Liver (tissue), 8 donors: ENCODE measurements at regions not wholly inside any gene's neighbourhood (a gene's known extent, or its start where the extent isn't known, plus 50 kb on each side); places are given as distances from the start of the nearest gene placed in this dataset.
"Not testable (repeated sequence)": the region's sequence is repeated elsewhere in the genome, so short reads cannot be mapped to it uniquely, and the experiment has no call there.

Source experiments
- DNase-seq: peaks from one replicate; pipeline ENCODE4 v3.0.0-alpha.2; 2017; ENCODE audit warnings: low spot score
- H3K27ac ChIP-seq, 2 donors: one replicate each; pipeline ENCODE4 v1.7.0; 2013; ENCODE audit warnings: inconsistent platforms in 2 of 2, low read length in 2 of 2, control low read depth in 1 of 2, low read depth in 1 of 2, mild to moderate bottlenecking in 1 of 2
- H3K27me3 ChIP-seq, 4 donors: one replicate each; pipeline versions ENCODE4 v1.6.1 to v1.7.0; 2013; ENCODE audit warnings: low read length in 3 of 4, inconsistent platforms in 1 of 4, mild to moderate bottlenecking in 1 of 4, moderate library complexity in 1 of 4; ENCODE audit not compliant: control insufficient read depth in 4 of 4, insufficient read depth in 4 of 4
- H3K36me3 ChIP-seq, 4 donors: one replicate each; pipeline versions ENCODE4 v1.6.1 to v1.7.0; 2013; ENCODE audit warnings: low read length in 3 of 4, mild to moderate bottlenecking in 3 of 4, low read depth in 1 of 4, moderate library complexity in 1 of 4; ENCODE audit not compliant: control insufficient read depth in 4 of 4, insufficient read depth in 3 of 4
- H3K4me1 ChIP-seq, 4 donors: one replicate each; pipeline versions ENCODE4 v1.6.1 to v1.7.0; 2013; ENCODE audit warnings: low read length in 3 of 4, mild to moderate bottlenecking in 3 of 4, moderate library complexity in 1 of 4; ENCODE audit not compliant: control insufficient read depth in 4 of 4, insufficient read depth in 4 of 4
- H3K4me3 ChIP-seq, 3 donors: one replicate each; pipeline versions ENCODE4 v1.6.1 to v1.7.0; 2013; ENCODE audit warnings: low read length in 3 of 3, control low read depth in 1 of 3, low read depth in 1 of 3, mild to moderate bottlenecking in 1 of 3
- H3K9ac ChIP-seq, 2 donors: one replicate each; pipeline ENCODE4 v1.7.0; 2013; ENCODE audit warnings: low read length in 2 of 2, mild to moderate bottlenecking in 2 of 2, moderate library complexity in 2 of 2, control low read depth in 1 of 2, low read depth in 1 of 2
- H3K9me3 ChIP-seq, 4 donors: one replicate each; pipeline versions ENCODE4 v1.6.1 to v1.7.0; 2013; ENCODE audit warnings: low read length in 3 of 4; ENCODE audit not compliant: control insufficient read depth in 4 of 4
- ATF3 ChIP-seq: IDR thresholded peaks from 2 replicates; pipeline ENCODE4 v1.6.1; 2016; ENCODE audit warnings: antibody characterized with exemption
- CTCF ChIP-seq: fragments of 150-350 bp; IDR thresholded peaks from 2 replicates; pipeline ENCODE4 v1.5.1; 2017; ENCODE audit warnings: improper control_type of control experiment, low read depth, low read length; ENCODE audit not compliant: missing input control
- FOXA1 ChIP-seq: IDR thresholded peaks from 2 replicates; pipeline ENCODE4 v1.6.1; 2016; ENCODE audit warnings: antibody characterized with exemption
- HNF4G ChIP-seq: IDR thresholded peaks from 2 replicates; pipeline ENCODE4 v1.6.1; 2016; ENCODE audit warnings: antibody characterized with exemption
- JUND ChIP-seq, 2 donors: IDR thresholded peaks; 2 replicates each; pipeline ENCODE4 v1.6.1; 2016; ENCODE audit warnings: antibody characterized with exemption in 2 of 2
- MAX ChIP-seq: IDR thresholded peaks from 2 replicates; pipeline ENCODE4 v1.6.1; 2016; ENCODE audit warnings: antibody characterized with exemption
- NR2F2 ChIP-seq: IDR thresholded peaks from 2 replicates; pipeline ENCODE4 v1.6.1; 2016; ENCODE audit warnings: antibody characterized with exemption
- RAD21 ChIP-seq, 2 donors: IDR thresholded peaks; 2 replicates each; pipeline ENCODE4 v1.6.1; 2016; ENCODE audit warnings: antibody characterized with exemption in 2 of 2, mild to moderate bottlenecking in 2 of 2
- REST ChIP-seq: IDR thresholded peaks from 2 replicates; pipeline ENCODE4 v1.6.1; 2016; ENCODE audit warnings: antibody characterized with exemption, mild to moderate bottlenecking
- RXRA ChIP-seq, 2 donors: IDR thresholded peaks; 2 replicates each; pipeline ENCODE4 v1.6.1; 2017 to 2018; ENCODE audit warnings: antibody characterized with exemption in 2 of 2, mild to moderate bottlenecking in 1 of 2
- SP1 ChIP-seq: IDR thresholded peaks from 2 replicates; pipeline ENCODE4 v1.6.1; 2018; ENCODE audit warnings: antibody characterized with exemption, mild to moderate bottlenecking
- YY1 ChIP-seq: IDR thresholded peaks from 2 replicates; pipeline ENCODE4 v1.6.1; 2016; ENCODE audit warnings: antibody characterized with exemption, mild to moderate bottlenecking
- ZBTB33 ChIP-seq: IDR thresholded peaks from 2 replicates; pipeline ENCODE4 v1.6.1; 2016; ENCODE audit warnings: antibody characterized with exemption
- WGBS: extraction: QIAGEN DNeasy Blood & Tissue Kit; methylation state at CpG from one replicate; pipeline ENCODE4 v1.1.7; 2013; 5-methylcytosine and 5-hydroxymethylcytosine counted together
- donor health status: healthy.
- donor health status: healthy.
- donor health status: healthy.
- donor health status: healthy.
- donor health status: healthy.

- DNase-seq = no peak
These were observed 2302.2 kb upstream of the RAG2 start for GRCh38 chr11:38900211-38900610.

GRCh38 chr11:38894201-38894600 is 2296.2 kb upstream of the RAG2 start:
- not testable (repeated sequence) for H3K4me3 ChIP-seq, H3K9ac ChIP-seq, H3K4me1 ChIP-seq, H3K27ac ChIP-seq, H3K27me3 ChIP-seq, DNase-seq, H3K9me3 ChIP-seq, H3K36me3 ChIP-seq
- 85% methylated on average over 6 of the region's 6 CpGs for WGBS

More at GRCh38 chr11:38900211-38900610, 2302.2 kb upstream of the RAG2 start:
- Histone ChIP-seq H3K36me3 (no peaks in the 10 kb centered on the region), H3K27ac (no peak overlapping the region), H3K4me3 (no peak overlapping the region), H3K9ac (no peak overlapping the region), H3K4me1 (no peaks in the 10 kb centered on the region), H3K9me3 (no peaks in the 10 kb centered on the region), H3K27me3 (no peaks in the 10 kb centered on the region)
- 51% methylated on average over 6 of the region's 6 CpGs for WGBS
- TF ChIP-seq RAD21 (IDR thresholded peaks at IDR 0.05) (no peak), RXRA (IDR thresholded peaks at IDR 0.05) (no peak), ZBTB33 (no peak), REST (no peak), SP1 (no peak), MAX (no peak)

GRCh38 chr11:38884145-38884865 is 2286.3 kb upstream of the RAG2 start:
- Histone ChIP-seq H3K27me3 (no peaks in the 10 kb centered on the region), H3K36me3 (no peaks in the 10 kb centered on the region), H3K9me3 (no peaks in the 10 kb centered on the region), H3K9ac (no peak overlapping the region), H3K4me3 (no peak overlapping the region), H3K27ac (no peak overlapping the region), H3K4me1 (no peaks in the 10 kb centered on the region)
- DNase-seq = no peak
- WGBS = 80% methylated on average over 6 of the region's 6 CpGs
- TF ChIP-seq SP1 = no peak
- TF ChIP-seq REST = no peak
- TF ChIP-seq JUND (IDR thresholded peaks at IDR 0.05) = no peak
- no peak for TF ChIP-seq CTCF
- no peak for TF ChIP-seq HNF4G
- TF ChIP-seq MAX = no peak
- TF ChIP-seq FOXA1 = no peak
- TF ChIP-seq ATF3 = no peak
- TF ChIP-seq RAD21 (IDR thresholded peaks at IDR 0.05) = no peak
- TF ChIP-seq RXRA (IDR thresholded peaks at IDR 0.05) = no peak
- TF ChIP-seq NR2F2 = no peak
- no peak for TF ChIP-seq YY1
